Stimulated activated CD8-positive, alpha-beta memory T cell treated with anti-CD3 and anti-CD28 coated beads, Interleukin-4, amount 100 ng/mL, for 1 hour (primary cell): ENCODE measurements at regions not wholly inside any gene's neighbourhood (a gene's known extent, or its start where the extent isn't known, plus 50 kb on each side); places are given as distances from the start of the nearest gene placed in this dataset.
A peak's percentile ranks its signal among the peaks of the same experiment; 100 is the strongest.
"Not testable (repeated sequence)": the region's sequence is repeated elsewhere in the genome, so short reads cannot be mapped to it uniquely, and the experiment has no call there.

Source experiments
- DNase-seq, 2 donors: peaks; one replicate each; pipeline ENCODE4 v3.0.0-alpha.2; 2020; ENCODE audit warnings: low read depth in 2 of 2, low spot score in 1 of 2

DNA sequence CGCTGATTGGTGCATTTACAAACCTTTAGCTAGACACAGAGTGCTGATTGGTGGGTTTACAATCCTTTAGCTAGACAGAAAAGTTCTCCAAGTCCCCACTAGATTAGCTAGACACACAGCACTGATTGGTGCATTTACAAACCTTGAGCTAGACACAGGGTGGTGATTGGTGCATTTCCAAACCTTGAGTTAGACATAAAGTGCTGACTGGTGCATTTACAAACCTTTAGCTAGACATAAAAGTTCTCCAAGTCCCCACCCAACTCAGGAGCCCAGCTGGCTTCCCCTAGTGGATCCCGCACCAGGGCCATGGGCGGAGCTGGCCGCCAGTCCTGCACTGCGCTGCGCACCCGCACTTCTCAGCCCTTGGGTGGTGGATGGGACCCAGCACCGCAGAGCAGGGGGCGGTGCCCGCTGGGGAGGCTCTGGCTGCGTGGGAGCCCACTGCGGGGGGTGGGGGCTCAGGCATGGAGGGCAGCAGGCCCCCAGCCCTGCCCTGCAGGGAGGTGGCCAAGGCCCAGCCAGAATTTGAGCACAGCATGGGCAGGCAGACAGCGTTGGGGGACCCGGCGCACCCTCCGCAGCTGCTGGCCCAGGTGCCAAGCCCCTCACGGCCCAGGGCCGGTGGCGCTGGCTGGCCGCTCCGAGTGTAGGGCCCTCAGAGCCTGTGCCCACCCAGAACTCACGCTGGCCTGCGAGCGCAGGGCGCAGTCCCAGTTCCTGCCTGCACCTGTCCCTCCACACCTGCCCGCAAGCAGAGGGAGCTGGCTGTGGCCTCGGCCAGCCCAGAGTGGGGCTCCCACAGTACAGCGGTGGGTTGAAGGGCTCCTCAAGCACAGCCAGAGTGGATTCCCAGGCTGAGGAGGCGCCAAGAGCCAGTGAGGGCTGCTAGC is 608.9 kb upstream of the LCORL start:
- no peak for DNase-seq

DNA sequence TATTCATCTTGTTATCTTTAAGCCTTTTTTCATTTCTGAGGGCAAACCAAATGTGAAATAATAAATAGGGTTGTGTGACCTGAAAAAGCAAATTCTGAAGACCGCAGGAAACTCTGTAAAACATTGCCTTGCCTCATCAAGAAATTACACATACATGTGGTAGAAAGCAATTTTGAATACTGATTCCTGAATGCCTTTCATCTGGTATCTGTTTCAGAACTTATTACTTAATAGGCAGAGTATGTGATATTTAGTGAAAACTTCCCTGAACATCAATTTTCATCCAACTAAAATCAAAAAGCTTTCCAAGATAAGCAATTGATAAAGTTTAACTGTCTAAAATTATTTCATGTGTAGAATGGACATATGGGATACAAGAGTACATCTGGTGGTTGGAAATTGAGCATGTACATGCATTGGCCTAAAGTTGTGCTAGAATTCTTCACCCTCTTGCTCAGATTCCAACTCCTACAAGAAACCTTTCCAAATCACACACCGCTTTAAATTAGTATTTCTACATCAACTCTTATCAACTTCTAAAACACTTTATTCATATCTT is 606.0 kb upstream of the LCORL start:
- no peak for DNase-seq

DNA sequence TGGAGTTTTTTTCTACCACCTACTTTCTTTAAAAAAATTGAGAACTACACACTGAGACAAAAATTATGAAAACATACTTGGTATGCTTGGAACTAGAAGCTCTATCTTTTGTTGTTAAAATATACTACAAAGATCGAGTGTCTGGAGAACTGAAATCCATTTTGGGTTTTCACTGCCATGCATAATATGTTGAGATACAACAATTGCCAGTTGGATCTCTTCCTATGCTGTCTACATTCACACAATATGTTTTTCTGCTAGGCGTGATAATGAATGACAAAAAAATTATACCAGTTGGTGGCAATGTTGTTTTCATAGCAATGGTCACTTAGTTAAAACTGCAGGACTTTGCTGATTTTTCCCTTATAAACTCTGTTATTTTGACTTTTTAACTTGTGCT is 605.4 kb upstream of the LCORL start:
- no peak for DNase-seq

DNA sequence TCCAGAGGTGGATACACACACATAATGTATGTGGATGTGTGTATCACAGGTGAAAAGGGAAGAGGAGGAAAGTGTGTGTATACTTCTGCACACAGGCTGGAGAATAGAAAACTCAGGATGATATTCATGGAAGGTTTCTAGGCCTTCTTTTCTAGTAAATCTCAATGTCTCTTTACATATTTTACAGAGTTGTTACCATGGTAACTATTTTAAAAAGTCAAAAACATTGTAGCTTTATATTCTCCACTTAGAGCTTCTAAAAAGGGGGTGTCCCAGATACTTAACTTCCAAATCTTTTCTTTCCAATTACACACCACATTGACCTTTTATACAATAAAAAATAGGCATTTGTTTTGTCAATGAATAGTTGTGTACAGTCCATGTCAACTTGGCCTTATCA is 604.8 kb upstream of the LCORL start:
- no peak for DNase-seq

DNA sequence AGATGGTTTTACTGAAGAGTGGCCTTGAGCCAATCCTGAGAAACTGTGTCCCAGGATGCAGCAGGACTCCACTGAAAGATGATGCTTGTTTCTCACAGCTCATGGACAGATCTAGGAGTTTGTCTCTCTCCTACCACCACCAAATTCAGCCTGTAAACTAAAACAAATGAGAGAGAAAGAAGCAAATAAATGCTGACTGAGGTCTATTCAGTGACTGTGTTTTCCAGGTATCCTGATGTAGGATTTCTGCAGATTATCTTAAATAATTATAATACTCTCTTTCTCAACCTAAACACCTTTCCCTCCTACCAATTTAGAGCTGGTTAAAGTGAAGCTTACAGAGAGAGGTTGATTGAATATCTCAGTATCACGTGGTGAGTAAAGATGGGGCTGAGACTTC is 599.6 kb upstream of the LCORL start:
- no peak for DNase-seq

DNA sequence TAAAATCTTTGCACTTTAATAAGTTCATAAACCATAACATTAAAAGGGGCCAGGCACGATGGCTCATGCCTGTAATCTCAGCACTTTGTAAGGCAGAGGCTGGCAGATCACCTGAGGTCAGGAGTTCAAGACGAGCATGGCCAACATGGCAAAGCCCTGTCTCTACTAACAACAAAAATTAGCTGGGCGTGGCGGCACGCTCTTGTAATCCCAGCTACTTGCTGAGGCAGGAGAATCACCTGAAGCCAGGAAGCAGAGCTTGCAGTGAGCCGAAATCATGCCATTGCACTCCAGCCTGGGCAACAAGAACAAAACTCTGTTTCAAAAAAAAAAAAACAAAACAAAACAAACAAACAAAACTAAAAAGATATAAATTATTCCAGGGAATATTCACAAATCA is 595.2 kb upstream of the LCORL start:
- no peak for DNase-seq

DNA sequence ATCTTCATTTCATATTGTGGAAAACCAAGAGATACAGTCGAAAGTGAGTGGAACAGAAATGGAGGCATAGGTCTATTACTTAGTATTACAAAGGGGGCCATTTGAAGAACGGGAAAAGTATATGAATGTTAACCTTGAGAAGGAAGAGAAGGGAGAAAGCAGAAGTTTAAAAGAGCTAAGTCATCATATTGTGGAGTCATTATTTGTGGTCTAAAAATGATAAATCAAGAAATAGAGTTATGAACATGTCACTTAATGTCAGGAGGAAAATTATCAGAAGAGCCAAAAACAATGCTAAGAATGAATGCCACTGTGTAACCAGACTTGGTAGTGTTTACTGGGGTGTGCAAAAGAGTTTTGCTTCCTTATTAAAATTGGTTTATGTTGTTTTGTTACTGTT is 589.5 kb upstream of the LCORL start:
- no peak for DNase-seq

DNA sequence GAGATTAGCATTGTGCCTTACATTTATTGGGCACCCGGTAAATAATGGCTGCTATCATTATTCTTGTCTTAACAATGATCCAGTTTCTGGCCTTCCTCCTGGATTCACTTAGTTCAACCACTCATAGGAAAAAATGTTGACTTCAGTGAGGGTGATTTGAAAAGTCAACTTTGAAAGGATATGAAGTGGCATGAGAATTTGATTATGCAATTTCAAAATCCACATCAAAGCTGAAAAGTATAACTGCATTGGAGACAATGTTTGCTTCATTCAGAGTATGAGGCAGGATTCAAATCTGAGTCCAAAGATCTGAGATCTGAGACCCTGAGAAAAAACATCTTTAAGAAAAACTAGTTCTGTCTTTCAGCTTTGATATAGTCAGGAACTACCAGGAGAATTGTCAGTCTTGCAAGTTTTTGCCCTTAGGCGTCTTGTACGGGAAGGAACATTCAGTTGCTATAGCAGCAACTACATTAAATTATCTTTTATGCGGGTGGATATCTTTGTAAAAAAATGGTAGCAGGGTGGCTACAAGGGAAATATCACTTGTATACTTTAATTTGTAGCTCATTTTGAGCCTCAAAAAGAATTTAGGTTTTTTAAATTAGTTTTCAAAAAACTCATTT is 587.5 kb upstream of the LCORL start:
- DNase-seq = no peak

DNA sequence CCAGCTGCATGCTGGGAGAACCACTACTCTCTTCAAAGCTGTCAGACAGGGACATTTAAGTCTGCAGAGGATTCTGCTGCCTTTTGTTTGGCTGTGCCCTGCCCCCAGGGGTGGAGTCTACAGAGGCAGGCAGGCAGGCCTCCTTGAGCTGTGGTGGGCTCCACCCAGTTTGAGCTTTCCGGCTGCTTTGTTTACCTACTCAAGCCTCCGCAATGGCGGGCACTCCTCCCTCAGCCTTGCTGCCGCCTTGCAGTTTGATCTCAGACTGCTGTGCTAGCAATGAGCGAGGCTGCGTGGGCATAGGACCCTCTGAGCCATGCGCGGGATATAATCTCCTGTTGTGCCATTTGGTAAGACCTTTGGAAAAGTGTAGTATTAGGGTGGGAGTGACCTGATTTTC is 581.1 kb upstream of the LCORL start:
- DNase-seq = not testable (repeated sequence)

DNA sequence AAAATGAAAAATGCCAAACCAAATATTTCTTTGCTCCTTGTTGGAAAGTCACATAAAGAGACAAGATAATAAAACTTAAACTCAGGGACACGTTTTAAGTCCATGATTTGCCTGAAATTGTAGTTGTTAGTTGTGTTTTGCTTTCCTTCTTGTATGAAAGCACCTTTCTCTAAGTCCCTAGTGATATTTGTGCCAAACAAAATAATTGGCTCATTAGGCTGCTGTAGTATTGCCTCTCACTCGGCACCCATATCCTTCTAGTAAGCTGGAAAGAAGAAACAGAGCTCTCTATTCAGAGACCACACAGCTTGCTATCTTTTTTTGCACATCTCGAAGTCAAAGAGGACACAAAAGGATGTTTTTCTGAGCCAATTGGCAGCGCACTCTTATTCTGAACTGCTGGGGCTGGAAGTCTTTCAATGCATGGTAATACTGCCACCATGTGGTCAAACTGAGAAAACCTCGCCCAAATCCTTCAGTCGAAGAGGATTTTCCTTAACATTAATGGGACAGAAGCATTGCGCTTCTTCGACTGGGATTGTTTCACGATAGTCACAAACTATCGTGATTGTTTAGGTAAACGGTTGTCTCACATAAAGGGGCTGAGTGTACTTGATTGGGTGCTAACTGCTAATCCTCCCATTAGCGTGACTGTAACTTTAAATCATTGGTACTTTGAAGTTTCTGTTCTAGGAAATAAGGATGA is 571.9 kb upstream of the LCORL start:
- DNase-seq = peak in 1 of 2 donors; percentile 15

DNA sequence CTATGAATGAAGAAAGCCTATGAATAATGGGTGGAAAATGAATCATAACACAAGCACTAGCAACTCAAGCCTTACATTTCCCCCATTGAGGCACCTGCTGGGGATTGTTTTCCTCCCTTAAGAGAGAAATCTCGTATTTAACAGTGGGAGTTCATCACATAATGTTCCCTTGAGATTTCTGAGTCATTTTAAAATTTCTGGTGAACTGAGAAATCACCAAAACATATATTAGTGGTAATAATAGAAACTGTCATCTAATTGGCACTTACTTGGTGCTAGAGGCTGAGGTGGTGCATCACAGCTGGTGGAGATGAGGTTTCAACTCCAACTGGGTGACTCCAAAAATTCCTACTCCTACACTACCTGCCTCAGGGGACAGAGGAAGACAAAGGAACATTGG is 561.3 kb upstream of the LCORL start:
- no peak for DNase-seq

DNA sequence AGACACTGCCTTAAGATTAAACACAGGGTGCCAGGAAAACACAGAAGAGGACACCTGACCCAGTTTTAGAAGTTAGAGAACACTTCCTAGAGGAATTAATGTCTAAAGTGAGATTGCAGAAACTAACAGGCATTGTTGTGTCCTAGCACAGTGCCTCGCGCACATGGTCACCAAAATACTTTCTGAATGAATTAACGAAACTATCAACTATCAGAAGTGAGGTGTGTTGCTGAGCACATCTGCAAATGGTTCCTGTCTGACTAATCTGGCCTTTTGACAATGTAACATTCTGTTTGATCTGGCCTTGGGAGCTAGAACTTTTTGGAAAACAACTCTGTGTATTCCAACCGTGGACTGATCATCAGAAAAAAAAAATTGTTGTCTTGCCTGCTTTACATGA is 556.8 kb upstream of the LCORL start:
- no peak for DNase-seq

DNA sequence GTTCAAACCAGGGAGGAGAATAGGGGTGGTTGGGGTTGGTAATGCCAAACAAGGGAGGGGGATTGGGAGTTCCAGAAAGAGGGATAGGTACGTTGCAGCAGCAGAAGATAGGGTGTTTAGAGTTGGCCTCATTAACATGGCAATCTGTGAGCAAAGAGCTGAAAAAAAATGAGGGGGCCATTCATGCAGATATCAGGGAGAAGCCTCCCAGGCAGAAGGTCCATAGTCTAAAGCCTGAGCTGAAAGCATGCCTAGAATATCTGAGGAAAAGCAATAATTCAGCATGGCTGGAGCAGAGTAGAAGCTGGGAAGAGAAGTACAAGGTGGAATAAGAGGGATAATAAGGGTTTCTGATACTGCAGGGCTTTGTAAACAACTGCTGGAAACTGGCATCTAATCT is 550.9 kb upstream of the LCORL start:
- DNase-seq = no peak

DNA sequence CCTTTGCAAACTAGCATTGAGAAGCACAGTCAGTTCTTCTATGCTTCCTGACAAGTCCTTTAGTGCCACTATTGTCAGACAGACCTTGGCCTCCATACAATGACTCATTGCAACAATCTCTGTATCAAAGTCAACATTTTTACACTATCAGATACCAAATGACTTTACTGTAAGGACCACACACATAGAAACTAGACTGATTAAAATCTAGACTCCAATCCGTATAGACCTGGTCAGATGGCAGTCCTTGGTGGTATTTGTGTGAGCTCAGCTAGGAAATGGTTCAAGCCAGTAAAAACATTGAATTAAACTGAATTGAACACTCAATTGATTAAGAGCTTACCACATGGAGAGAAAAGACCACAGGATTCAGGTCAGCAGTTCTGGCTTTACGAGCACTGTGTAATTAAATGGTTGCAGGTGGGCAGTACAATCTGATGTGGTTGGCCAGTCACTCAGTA is 549.8 kb upstream of the LCORL start:
- DNase-seq = no peak

DNA sequence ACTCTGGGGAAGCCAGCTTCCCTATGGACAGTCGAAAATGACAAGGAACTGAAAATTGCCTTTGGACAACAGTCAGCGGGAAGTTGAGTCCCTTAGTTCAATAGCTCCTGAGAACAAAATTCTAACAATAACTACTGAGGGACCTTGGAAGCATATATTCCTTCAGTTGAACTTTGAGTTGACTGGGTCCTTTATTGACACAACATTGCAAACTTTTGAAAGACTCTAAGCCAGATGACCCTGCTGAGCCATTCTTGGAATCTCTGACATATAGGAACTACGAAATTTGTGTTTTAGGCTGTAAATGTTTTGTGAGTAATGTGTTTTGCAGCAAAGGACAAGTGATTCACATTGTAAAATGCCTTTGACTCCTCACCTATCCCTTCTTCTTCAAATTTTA is 548.8 kb upstream of the LCORL start:
- no peak for DNase-seq

DNA sequence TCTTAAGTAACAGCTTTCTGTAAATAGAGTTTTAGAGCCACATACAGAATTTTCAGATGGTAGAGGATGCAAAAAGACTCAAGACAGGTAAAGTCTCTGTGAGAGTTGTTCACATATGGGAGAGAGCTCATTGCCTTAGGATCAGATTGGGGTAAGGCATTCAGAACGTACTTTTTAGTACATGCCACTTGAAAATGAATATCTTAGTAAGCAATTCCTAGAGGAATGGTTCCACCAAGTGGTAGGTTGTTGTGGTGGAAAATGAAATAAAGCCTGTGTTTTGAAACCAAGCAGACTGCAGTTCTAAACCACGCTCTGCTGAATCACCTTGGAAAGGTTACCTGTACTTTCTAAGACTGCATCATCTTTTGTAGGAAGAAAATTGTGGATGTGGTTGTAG is 547.0 kb upstream of the LCORL start:
- DNase-seq = no peak

DNA sequence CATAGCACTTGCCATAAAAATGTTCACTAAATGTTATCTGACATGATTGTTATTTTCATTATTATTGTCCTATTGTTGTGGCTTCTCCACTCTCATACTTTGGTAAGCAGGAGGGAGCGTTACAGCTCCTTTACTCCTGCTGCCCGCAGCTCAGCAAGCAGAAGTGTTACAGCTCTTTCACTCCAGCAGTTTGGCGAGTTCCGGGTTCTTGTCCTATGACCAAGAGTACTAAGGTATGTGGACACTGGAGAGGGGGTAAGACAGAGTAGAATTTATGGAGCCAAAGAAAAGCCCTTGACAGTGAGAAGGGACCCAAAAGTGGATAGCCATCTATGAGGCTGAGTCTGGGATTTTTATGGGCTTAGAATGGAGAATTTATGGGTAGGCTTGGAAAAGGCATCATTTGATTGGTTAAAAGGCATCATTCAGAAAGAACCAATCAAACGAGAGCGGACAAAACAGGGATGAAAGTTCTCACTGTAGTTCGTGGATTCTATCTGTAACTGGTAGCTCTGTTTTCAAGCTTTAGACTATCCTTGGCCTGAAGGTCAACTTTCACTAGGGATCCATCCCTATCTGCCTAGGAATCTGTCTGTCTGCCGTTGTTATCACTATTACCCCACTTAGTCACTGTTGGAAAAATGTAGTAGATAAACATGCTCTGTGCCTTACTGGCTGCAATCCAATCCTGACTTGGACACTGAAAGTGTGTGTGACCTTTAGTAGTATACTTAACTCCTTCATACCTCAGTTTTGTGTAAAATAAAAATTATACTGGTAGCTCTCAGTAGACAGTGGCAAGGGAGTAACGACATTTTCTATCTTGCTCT is 545.6 kb upstream of the LCORL start:
- DNase-seq = no peak

DNA sequence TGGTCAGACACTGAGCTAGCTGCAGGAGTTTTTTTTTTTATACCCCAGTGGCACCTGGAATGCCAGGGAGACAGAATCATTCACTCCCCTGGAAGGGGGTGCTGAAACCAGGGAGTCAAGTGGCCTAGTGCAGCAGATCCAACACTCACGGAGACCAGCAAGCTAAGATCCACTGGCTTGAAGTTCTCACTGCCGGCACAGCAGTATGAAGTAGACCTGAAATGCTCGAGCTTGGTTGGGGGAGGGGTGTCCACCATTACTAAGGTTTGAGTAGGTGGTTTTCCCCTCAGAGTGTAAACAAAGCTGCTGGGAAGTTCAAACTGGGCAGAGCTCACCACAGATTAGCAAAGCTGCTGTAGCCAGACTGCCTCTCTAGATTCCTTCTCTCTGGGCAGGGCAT is 537.9 kb upstream of the LCORL start:
- no peak for DNase-seq

DNA sequence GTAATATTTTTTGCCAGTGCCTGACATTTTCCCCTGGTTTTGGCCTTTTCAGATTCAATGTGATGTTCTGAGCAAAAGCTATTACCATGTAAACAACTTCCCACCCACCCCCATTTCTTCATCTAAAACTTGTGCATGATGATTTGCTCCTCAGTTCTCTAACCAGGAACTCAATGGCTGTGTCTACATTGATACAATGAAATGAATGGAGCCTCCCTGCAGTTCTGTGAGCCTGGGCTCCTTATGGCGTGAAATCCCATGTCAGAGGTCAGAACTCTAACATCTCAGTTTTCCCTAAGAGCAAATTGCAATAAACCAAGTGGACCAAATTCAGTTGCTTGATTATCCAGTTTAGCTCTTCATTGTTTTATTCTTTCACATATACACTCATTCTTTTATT is 534.8 kb upstream of the LCORL start:
- no peak for DNase-seq

DNA sequence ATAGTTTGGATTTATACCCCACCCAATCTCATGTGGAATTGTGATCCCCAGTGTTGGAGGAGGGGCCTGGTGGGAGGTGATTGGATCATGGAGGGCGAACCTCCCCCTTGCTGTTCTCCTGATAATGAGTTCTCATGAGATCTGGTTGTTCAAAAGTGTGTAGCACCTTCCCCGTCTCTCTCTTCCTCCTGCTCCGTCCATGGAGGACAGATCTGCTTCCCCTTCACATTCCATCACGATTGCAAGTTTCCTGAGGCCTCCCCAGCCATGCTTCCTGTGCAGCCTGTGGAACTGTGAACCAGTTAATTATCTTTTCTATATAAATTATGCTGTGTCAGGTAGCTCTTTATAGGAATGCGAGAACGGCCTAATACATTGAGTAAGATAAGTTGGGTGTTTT is 518.8 kb upstream of the LCORL start:
- DNase-seq = no peak

DNA sequence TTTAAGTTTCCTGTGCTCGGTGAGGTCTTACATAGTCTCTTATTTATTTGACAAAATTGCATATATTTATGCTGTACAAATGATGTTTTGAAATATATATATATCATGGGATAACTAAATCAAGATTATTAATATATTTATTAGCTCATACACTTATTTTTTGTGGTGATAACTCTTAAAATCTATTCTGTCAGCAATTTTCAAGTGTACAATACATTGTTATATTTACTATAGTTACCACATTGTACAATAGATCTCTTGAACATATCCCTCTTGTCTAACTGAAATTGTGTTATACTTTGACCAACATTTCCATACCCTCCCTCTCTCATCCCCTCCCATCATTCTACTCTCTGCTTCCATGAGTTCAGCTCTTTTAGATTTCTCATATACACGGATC is 516.6 kb upstream of the LCORL start:
- no peak for DNase-seq
